A549 (cell line): ENCODE measurements at regions not wholly inside any gene's neighbourhood (a gene's known extent, or its start where the extent isn't known, plus 50 kb on each side); places are given as distances from the start of the nearest gene placed in this dataset.

Experiments
- ATAC-seq, 2 experiments: fragments of 200-7000 bp in 1 of 2; fragments of >200 bp in 1 of 2; cut with Nextera tagmentation in 1 of 2; cut with Tn5 transposase in 1 of 2; 3 replicates each; pipeline versions ENCODE4 v1.8.0 to v1.9.1; 2018 to 2020; ENCODE audit warnings: mild to moderate bottlenecking in 1 of 2, moderate library complexity in 1 of 2
- CTCF ChIA-PET: fragments of 300-600 bp; sonication (Branson Sonifier 250); formaldehyde crosslinking; extraction: SDS; loops from one replicate; lab custom pipeline; 2021; ENCODE audit warnings: antibody characterized with exemption, inconsistent platforms; lab: Yijun Ruan, JAX
- POLR2A ChIA-PET: fragments of 350-600 bp; formaldehyde crosslinking; extraction: SDS; loops from one replicate; lab custom pipeline; 2021; ENCODE audit warnings: antibody characterized with exemption, inconsistent platforms; lab: Yijun Ruan, JAX
- DNase-seq, 2 experiments: peaks; one replicate each; pipeline versions ENCODE4 v3.0.0 to v3.0.0-alpha.2; 2011 to 2016; ENCODE audit warnings: low read depth in 1 of 2, low spot score in 1 of 2
- FAIRE-seq: peaks from 2 replicates; lab custom pipeline; 2011; peaks lifted over from hg19 to GRCh38; lab: Jason Lieb, UNC
- H3K27ac ChIP-seq, 2 experiments: fragments of >200 bp; sonication (Bioruptor Twin); formaldehyde crosslinking; 3 replicates each; pipeline ENCODE4 v1.5.1; 2016 to 2017
- H3K4me1 ChIP-seq: fragments of >200 bp; sonication (Bioruptor Twin); formaldehyde crosslinking; 3 replicates; pipeline ENCODE4 v1.6.1; 2016
- H3K4me2 ChIP-seq: fragments of >200 bp; sonication (Bioruptor Twin); formaldehyde crosslinking; 3 replicates; pipeline ENCODE4 v1.6.1; 2016
- H3K4me3 ChIP-seq: fragments of >200 bp; sonication (Bioruptor Twin); formaldehyde crosslinking; 3 replicates; pipeline ENCODE4 v1.5.1; 2016
- H3K9me3 ChIP-seq: fragments of >200 bp; sonication (Bioruptor Twin); formaldehyde crosslinking; 3 replicates; pipeline ENCODE4 v1.6.1; 2016
- CHD2 ChIP-seq: fragments of 150-350 bp; IDR thresholded peaks from 2 replicates; pipeline ENCODE4 v1.6.1; 2014; ENCODE audit warnings: low read length; ENCODE audit not compliant: partially characterized antibody
- EP300 ChIP-seq, 2 experiments: fragments of >200 bp; sonication (Bioruptor Twin); formaldehyde crosslinking; IDR thresholded peaks; 2 replicates in 1 of 2; 3 replicates in 1 of 2; pipeline ENCODE4 v1.6.1; 2016 to 2017
- FOXS1 ChIP-seq: fragments of 250-450 bp; sonication (Bioruptor Pico); IDR thresholded peaks from 2 replicates; pipeline ENCODE4 v1.5.0; 2020; ENCODE audit warnings: mild to moderate bottlenecking, moderate library complexity
- HDAC2 ChIP-seq: fragments of 200-600 bp; sonication (generic); IDR thresholded peaks from 2 replicates; pipeline ENCODE4 v1.6.1; 2016
- HOXA7 ChIP-seq: fragments of 250-450 bp; sonication (Bioruptor Pico); IDR thresholded peaks from 2 replicates; pipeline ENCODE4 v1.5.0; 2020; ENCODE audit warnings: mild to moderate bottlenecking, moderate library complexity
- HOXB5 ChIP-seq: fragments of 250-450 bp; sonication (Bioruptor Pico); IDR thresholded peaks from 2 replicates; pipeline ENCODE4 v1.5.0; 2020; ENCODE audit warnings: mild to moderate bottlenecking, moderate library complexity
- JUNB ChIP-seq: fragments of >200 bp; sonication (Bioruptor Twin); formaldehyde crosslinking; IDR thresholded peaks from 2 replicates; pipeline ENCODE4 v1.6.1; 2016
- KDM1A ChIP-seq: fragments of 200-600 bp; sonication (generic); IDR thresholded peaks from 2 replicates; pipeline ENCODE4 v1.6.1; 2016; ENCODE audit warnings: low read depth, mild to moderate bottlenecking
- NPAS2 ChIP-seq: fragments of 250-450 bp; sonication (Bioruptor Pico); IDR thresholded peaks from 2 replicates; pipeline ENCODE4 v1.8.0; 2022; ENCODE audit warnings: mild to moderate bottlenecking, moderate library complexity, borderline replicate concordance
- PHF8 ChIP-seq: fragments of 200-600 bp; sonication (generic); IDR thresholded peaks from 2 replicates; pipeline ENCODE4 v1.6.1; 2016; ENCODE audit warnings: low read depth, mild to moderate bottlenecking, antibody characterized with exemption, moderate library complexity, borderline replicate concordance
- POLR2A ChIP-seq: IDR thresholded peaks from 2 replicates; pipeline ENCODE4 v1.6.1; 2012; ENCODE audit warnings: mild to moderate bottlenecking, low read length
- POLR2AphosphoS2 ChIP-seq: conservative IDR thresholded peaks from 2 replicates; pipeline ENCODE4 v1.6.1; 2012; ENCODE audit warnings: low read length, improper control_type of control experiment, inconsistent platforms
- RAD21 ChIP-seq, 2 experiments: fragments of >200 bp in 1 of 2; sonication (Bioruptor Twin) in 1 of 2; formaldehyde crosslinking in 1 of 2; IDR thresholded peaks in 1 of 2; conservative IDR thresholded peaks in 1 of 2; 2 replicates in 1 of 2; 3 replicates in 1 of 2; pipeline ENCODE4 v1.6.1; 2012 to 2018; ENCODE audit warnings: inconsistent platforms in 1 of 2
- RARB ChIP-seq: fragments of 250-450 bp; sonication (Bioruptor Pico); IDR thresholded peaks from 2 replicates; pipeline ENCODE4 v1.8.0; 2021; ENCODE audit warnings: mild to moderate bottlenecking, moderate library complexity
- RCOR1 ChIP-seq: fragments of 150-350 bp; IDR thresholded peaks from 2 replicates; pipeline ENCODE4 v1.6.1; 2014; ENCODE audit warnings: antibody characterized with exemption, low read length, low read depth
- RNF2 ChIP-seq: fragments of 200-600 bp; sonication (generic); IDR thresholded peaks from 2 replicates; pipeline ENCODE4 v1.6.1; 2016; ENCODE audit warnings: low read depth, mild to moderate bottlenecking, antibody characterized with exemption, moderate library complexity, borderline replicate concordance
- SMC3 ChIP-seq: fragments of >200 bp; sonication (Bioruptor Twin); formaldehyde crosslinking; IDR thresholded peaks from 3 replicates; pipeline ENCODE4 v1.6.1; 2018; ENCODE audit warnings: inconsistent platforms
- TFCP2L1 ChIP-seq: fragments of 250-450 bp; sonication (Bioruptor Pico); IDR thresholded peaks from 2 replicates; pipeline ENCODE4 v1.5.0; 2021; ENCODE audit warnings: mild to moderate bottlenecking
- TP53 ChIP-seq: fragments of 250-450 bp; sonication (Bioruptor Pico); IDR thresholded peaks from 2 replicates; pipeline ENCODE4 v1.5.0; 2021; ENCODE audit warnings: mild to moderate bottlenecking, moderate library complexity
- ZC3H11A ChIP-seq: fragments of 450-650 bp; IDR thresholded peaks from 2 replicates; pipeline ENCODE4 v1.6.1; 2014; ENCODE audit warnings: antibody characterized with exemption, mild to moderate bottlenecking
- ZFP36 ChIP-seq: fragments of 450-650 bp; IDR thresholded peaks from 2 replicates; pipeline ENCODE4 v1.6.1; 2014; ENCODE audit warnings: borderline replicate concordance; ENCODE audit not compliant: partially characterized antibody
- ZNF302 ChIP-seq: fragments of 250-450 bp; sonication (Bioruptor Pico); IDR thresholded peaks from 2 replicates; pipeline ENCODE4 v1.9.0; 2021; ENCODE audit warnings: inconsistent platforms, mild to moderate bottlenecking, moderate library complexity
- ZSCAN20 ChIP-seq: fragments of 250-450 bp; sonication (Bioruptor Pico); IDR thresholded peaks from 2 replicates; pipeline ENCODE4 v1.8.0; 2022; ENCODE audit warnings: mild to moderate bottlenecking, moderate library complexity
- WGBS: methylation state at CpG from one replicate; pipeline ENCODE4 v1.1.6; 2017; ENCODE audit errors: missing lambda C conversion rate; 5-methylcytosine and 5-hydroxymethylcytosine counted together
- TF ChIP-seq, protein P1 (sequence below): fragments of 250-450 bp; sonication (Bioruptor Pico); IDR thresholded peaks from 2 replicates; pipeline ENCODE4 v1.5.0; 2020; ENCODE audit warnings: low read depth, mild to moderate bottlenecking, moderate library complexity
- TF ChIP-seq, protein P2 (sequence below): IDR thresholded peaks from 2 replicates; pipeline ENCODE4 v1.6.1; 2012
- TF ChIP-seq, protein P3 (sequence below): fragments of >200 bp; sonication (Bioruptor Twin); formaldehyde crosslinking; IDR thresholded peaks from 2 replicates; pipeline ENCODE4 v1.6.1; 2016
- TF ChIP-seq, protein P4 (sequence below): fragments of 450-650 bp; IDR thresholded peaks from 2 replicates; pipeline ENCODE4 v1.6.1; 2014; ENCODE audit warnings: antibody characterized with exemption
- TF ChIP-seq, protein P5 (sequence below): IDR thresholded peaks from 2 replicates; pipeline ENCODE4 v1.6.1; 2012; ENCODE audit warnings: low read depth, borderline replicate concordance

DNA sequence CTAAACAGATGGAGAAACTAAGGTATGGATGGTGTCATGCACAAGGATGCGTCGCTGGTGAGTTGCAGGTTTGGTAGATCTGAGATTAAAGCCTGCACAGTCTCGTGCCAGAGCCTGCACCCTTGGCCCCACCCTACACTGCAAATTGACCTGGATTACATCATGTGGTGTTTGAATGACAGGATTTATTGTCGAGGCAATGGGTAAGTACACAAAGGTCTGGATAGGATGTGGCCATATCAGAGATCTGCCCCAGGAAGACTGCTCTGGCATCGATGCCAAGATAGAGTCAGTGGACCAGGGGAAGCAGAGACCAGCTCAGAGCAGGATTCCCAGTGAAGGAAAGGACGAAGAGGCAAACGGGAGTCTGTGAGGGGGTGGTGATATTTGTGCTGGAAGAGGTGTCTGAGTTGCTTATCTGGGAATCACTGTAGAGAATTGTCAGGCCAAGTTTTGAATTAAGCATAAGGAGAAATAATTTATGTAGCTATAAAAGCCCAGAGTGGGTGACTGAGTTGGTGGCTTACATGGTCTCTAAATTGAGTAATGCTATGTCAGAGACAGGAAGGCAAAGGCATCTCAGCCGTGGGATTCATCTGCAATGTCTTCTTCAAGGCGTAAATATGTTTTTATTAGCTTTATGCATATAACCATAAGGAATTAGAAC, 499.6 kb upstream of the B3GAT1 start:
- ChIA-PET CTCF (no interaction called here), POLR2A (no interaction called here)
- FAIRE-seq, result no peak
- WGBS, result 8% methylated on average over 8 of the region's 9 CpGs
- H3K27ac ChIP-seq, result no peak overlapping the region
- DNase-seq, result no peak
- no peaks in the 10 kb centered on the region for H3K9me3 ChIP-seq
- H3K4me3 ChIP-seq, result no peak overlapping the region
- ATAC-seq, result no peak
- no peaks in the 10 kb centered on the region for H3K4me1 ChIP-seq
- TF ChIP-seq HOXB5 (CRISPR knock-in tag), result no peak
- TF ChIP-seq HDAC2, result no peak
- no peak for TF ChIP-seq PHF8
- TF ChIP-seq NPAS2 (CRISPR knock-in tag), result no peak
- no peak for TF ChIP-seq ZFP36
- TF ChIP-seq POLR2A, result no peak
- no peak for TF ChIP-seq ZC3H11A
- TF ChIP-seq, protein P1, sequence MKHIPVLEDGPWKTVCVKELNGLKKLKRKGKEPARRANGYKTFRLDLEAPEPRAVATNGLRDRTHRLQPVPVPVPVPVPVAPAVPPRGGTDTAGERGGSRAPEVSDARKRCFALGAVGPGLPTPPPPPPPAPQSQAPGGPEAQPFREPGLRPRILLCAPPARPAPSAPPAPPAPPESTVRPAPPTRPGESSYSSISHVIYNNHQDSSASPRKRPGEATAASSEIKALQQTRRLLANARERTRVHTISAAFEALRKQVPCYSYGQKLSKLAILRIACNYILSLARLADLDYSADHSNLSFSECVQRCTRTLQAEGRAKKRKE (CRISPR knock-in tag), result no peak
- no peak for TF ChIP-seq RCOR1
- no peak for TF ChIP-seq EP300 (IDR thresholded peaks at IDR 0.05)
- TF ChIP-seq, protein P2, sequence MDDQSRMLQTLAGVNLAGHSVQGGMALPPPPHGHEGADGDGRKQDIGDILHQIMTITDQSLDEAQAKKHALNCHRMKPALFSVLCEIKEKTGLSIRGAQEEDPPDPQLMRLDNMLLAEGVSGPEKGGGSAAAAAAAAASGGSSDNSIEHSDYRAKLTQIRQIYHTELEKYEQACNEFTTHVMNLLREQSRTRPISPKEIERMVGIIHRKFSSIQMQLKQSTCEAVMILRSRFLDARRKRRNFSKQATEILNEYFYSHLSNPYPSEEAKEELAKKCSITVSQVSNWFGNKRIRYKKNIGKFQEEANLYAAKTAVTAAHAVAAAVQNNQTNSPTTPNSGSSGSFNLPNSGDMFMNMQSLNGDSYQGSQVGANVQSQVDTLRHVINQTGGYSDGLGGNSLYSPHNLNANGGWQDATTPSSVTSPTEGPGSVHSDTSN, result no peak
- no peak for TF ChIP-seq RNF2
- TF ChIP-seq KDM1A, result no peak
- TF ChIP-seq HOXA7 (CRISPR knock-in tag), result no peak
- no peak overlapping the region for H3K4me2 ChIP-seq

DNA sequence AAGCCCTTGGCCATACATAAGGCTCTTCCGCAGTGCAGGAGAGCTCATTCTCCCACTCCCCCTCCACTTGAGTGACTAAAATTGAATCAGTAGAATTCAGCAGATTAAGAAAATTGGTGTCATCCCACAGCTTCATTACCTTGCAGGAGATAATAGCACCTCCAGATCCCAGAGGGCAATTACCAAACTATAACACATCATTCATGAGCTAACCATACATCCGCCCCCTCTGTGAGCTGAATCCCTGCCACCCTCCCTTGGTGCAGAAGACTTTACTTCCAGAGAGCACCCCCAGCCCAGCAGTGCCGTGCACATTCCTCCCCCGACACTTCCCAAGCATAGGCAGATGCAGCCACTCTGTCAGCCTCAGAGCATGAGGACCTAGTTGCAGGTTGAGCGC, 496.5 kb upstream of the B3GAT1 start:
- no peaks in the 10 kb centered on the region for H3K4me1 ChIP-seq
- WGBS, result 0% methylated on average over 5 of the region's 5 CpGs
- no peak for FAIRE-seq
- no peak for DNase-seq
- CTCF ChIA-PET, result interaction anchor here (0.6 kb wide), 1 partner anchor 43 kb away, joined by 3 read pairs; no protein-coding TSS in a partner anchor
- no peak overlapping the region for H3K27ac ChIP-seq
- POLR2A ChIA-PET, result no interaction called here
- H3K4me2 ChIP-seq, result no peak overlapping the region
- no peaks in the 10 kb centered on the region for H3K9me3 ChIP-seq
- no peak for TF ChIP-seq CHD2
- no peak for TF ChIP-seq POLR2A
- no peak for TF ChIP-seq RARB (CRISPR knock-in tag)
- no peak for TF ChIP-seq JUNB
- no peak for TF ChIP-seq NPAS2 (CRISPR knock-in tag)
- TF ChIP-seq RCOR1, result no peak
- TF ChIP-seq ZSCAN20 (CRISPR knock-in tag), result no peak
- TF ChIP-seq, protein P3, sequence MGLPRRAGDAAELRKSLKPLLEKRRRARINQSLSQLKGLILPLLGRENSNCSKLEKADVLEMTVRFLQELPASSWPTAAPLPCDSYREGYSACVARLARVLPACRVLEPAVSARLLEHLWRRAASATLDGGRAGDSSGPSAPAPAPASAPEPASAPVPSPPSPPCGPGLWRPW, result no peak
- TF ChIP-seq SMC3, result no peak
- TF ChIP-seq RAD21 (conservative IDR thresholded peaks at IDR 0.05 in 1 of 2, IDR thresholded peaks at IDR 0.05 in 1 of 2), result no peak
- TF ChIP-seq FOXS1, result no peak
- TF ChIP-seq HDAC2, result no peak
- no peak for TF ChIP-seq ZNF302 (CRISPR knock-in tag)
- TF ChIP-seq ZC3H11A, result no peak
- TF ChIP-seq TFCP2L1, result no peak
- no peak overlapping the region for H3K4me3 ChIP-seq
- ATAC-seq, result no peak

DNA sequence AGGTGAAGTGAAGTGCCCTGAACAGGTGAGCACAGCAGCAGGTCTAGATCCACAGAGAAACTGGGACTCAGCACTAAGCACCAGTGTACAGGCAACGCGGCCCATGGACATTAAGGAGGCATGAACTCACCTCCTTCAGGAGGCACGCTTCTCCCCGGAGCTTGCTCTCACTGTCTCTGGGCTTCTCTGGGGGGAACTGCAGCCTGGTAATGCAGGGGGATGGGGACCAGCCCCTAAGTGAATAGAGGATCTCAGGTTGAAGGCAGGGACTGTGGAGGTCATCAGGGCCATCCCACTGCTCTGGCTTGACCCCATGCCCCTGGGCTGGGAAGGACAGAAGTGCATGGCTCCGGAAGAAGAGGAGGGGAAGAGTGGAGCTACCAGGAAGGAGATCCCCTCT, 495.6 kb upstream of the B3GAT1 start:
- no peak for ATAC-seq
- ChIA-PET CTCF (no interaction called here), POLR2A (no interaction called here)
- Histone ChIP-seq H3K27ac (no peak overlapping the region), H3K4me2 (no peak overlapping the region), H3K4me3 (no peak overlapping the region), H3K4me1 (no peaks in the 10 kb centered on the region), H3K9me3 (no peaks in the 10 kb centered on the region)
- 0% methylated on average over 1 of the region's 5 CpGs for WGBS
- no peak for FAIRE-seq
- no peak for DNase-seq
- TF ChIP-seq RAD21 (conservative IDR thresholded peaks at IDR 0.05 in 1 of 2, IDR thresholded peaks at IDR 0.05 in 1 of 2), result no peak
- TF ChIP-seq, protein P4, sequence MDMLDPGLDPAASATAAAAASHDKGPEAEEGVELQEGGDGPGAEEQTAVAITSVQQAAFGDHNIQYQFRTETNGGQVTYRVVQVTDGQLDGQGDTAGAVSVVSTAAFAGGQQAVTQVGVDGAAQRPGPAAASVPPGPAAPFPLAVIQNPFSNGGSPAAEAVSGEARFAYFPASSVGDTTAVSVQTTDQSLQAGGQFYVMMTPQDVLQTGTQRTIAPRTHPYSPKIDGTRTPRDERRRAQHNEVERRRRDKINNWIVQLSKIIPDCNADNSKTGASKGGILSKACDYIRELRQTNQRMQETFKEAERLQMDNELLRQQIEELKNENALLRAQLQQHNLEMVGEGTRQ, result no peak
- TF ChIP-seq POLR2AphosphoS2, result no peak
- TF ChIP-seq, protein P5, sequence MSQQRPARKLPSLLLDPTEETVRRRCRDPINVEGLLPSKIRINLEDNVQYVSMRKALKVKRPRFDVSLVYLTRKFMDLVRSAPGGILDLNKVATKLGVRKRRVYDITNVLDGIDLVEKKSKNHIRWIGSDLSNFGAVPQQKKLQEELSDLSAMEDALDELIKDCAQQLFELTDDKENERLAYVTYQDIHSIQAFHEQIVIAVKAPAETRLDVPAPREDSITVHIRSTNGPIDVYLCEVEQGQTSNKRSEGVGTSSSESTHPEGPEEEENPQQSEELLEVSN, result no peak
- no peak for TF ChIP-seq TP53 (CRISPR knock-in tag)
- TF ChIP-seq HOXB5 (CRISPR knock-in tag), result no peak
